ENCODE measurements at regions not wholly inside any gene's neighbourhood (a gene's known extent, or its start where the extent isn't known, plus 50 kb on each side); places are given as distances from the start of the nearest gene placed in this dataset.

GRCh38 chr11:123378096-123378495, 52.0 kb upstream of the GRAMD1B start:
- TF ChIP-seq, protein P1, sequence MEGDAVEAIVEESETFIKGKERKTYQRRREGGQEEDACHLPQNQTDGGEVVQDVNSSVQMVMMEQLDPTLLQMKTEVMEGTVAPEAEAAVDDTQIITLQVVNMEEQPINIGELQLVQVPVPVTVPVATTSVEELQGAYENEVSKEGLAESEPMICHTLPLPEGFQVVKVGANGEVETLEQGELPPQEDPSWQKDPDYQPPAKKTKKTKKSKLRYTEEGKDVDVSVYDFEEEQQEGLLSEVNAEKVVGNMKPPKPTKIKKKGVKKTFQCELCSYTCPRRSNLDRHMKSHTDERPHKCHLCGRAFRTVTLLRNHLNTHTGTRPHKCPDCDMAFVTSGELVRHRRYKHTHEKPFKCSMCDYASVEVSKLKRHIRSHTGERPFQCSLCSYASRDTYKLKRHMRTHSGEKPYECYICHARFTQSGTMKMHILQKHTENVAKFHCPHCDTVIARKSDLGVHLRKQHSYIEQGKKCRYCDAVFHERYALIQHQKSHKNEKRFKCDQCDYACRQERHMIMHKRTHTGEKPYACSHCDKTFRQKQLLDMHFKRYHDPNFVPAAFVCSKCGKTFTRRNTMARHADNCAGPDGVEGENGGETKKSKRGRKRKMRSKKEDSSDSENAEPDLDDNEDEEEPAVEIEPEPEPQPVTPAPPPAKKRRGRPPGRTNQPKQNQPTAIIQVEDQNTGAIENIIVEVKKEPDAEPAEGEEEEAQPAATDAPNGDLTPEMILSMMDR (IDR thresholded peaks at IDR 0.05; ENCODE audit: low read length) = no peak
- TF ChIP-seq EZH2 (optimal IDR thresholded peaks at IDR 0.05; ENCODE audit: low read depth, low read length) = no peak

All from MM.1S (cell line).